Heart right ventricle (tissue), 16 donors: ENCODE measurements at regions not wholly inside any gene's neighbourhood (a gene's known extent, or its start where the extent isn't known, plus 50 kb on each side); places are given as distances from the start of the nearest gene placed in this dataset.

Source experiments
- ATAC-seq, 8 donors: fragments of 200-7000 bp; cut with Tn5 transposase; one replicate each; pipeline ENCODE4 v1.9.1; 2020; ENCODE audit warnings: mild to moderate bottlenecking in 8 of 8, moderate library complexity in 8 of 8, moderate number of reproducible peaks in 1 of 8
- DNase-seq, 2 donors: peaks; one replicate each; pipeline ENCODE4 v3.0.0-alpha.2; 2020
- H3K27ac ChIP-seq, 10 donors: fragments of 200-600 bp; sonication (generic) in 2 of 10; one replicate each; pipeline versions ENCODE4 v1.5.0 to v1.8.0; 2020 to 2022; ENCODE audit warnings: mild to moderate bottlenecking in 3 of 10
- H3K27me3 ChIP-seq, 7 donors: fragments of 200-600 bp; one replicate each; pipeline ENCODE4 v1.8.0; 2021 to 2022; ENCODE audit warnings: mild to moderate bottlenecking in 2 of 7
- H3K36me3 ChIP-seq, 9 donors: fragments of 200-600 bp; sonication (generic) in 1 of 9; one replicate each; pipeline versions ENCODE4 v1.5.0 to v1.8.0; 2020 to 2022; ENCODE audit warnings: mild to moderate bottlenecking in 2 of 9
- H3K4me1 ChIP-seq, 9 donors: fragments of 200-600 bp; sonication (generic) in 1 of 9; one replicate each; pipeline versions ENCODE4 v1.5.0 to v1.8.0; 2020 to 2022; ENCODE audit warnings: mild to moderate bottlenecking in 4 of 9
- H3K4me3 ChIP-seq, 10 donors: fragments of 200-600 bp; sonication (generic) in 2 of 10; one replicate each; pipeline versions ENCODE4 v1.5.0 to v1.8.0; 2020 to 2022; ENCODE audit warnings: mild to moderate bottlenecking in 7 of 10, moderate library complexity in 2 of 10
- H3K9me3 ChIP-seq, 11 donors: fragments of 200-600 bp in 10 of 11; sonication (generic) in 2 of 11; one replicate each; pipeline versions ENCODE4 v1.5.0 to v1.8.0; 2013 to 2022; ENCODE audit warnings: mild to moderate bottlenecking in 2 of 11, control low read depth in 1 of 11, moderate library complexity in 1 of 11
- WGBS, 2 donors: extraction: QIAGEN DNeasy Blood & Tissue Kit; methylation state at CpG; one replicate each; pipeline ENCODE4 v1.1.7; 2013; ENCODE audit warnings: inconsistent platforms in 1 of 2; 5-methylcytosine and 5-hydroxymethylcytosine counted together
- intact Hi-C, 10 donors: fragments of 100-400 bp; cut with DNase I; formaldehyde crosslinking; loops; one replicate each; pipeline versions ENCODE4 v1.11.1 to v1.14.2; 2022
- TF ChIP-seq, protein P1 (sequence below), 9 donors: fragments of 200-600 bp; sonication (generic) in 2 of 9; IDR thresholded peaks; one replicate each; pipeline versions ENCODE4 v1.5.0 to v1.8.0; 2021 to 2022; ENCODE audit warnings: antibody characterized with exemption in 9 of 9, mild to moderate bottlenecking in 5 of 9, moderate library complexity in 1 of 9
- donor health status: Arrhythmogenic right ventricular cardiomyopathy.
- donor health status: ischemic (EF 13 %, LVEDD 7.1; RV severe dilation, severe dysfunction).
- donor health status: healthy with polysubstance abuse.
- donor health status: DM: no; HTN: yes; CAD: no.
- donor health status: DM: no; HTN: no; CAD: no.
- donor health status: ischemic (EF 25% LVEDD 6.9; RV normal size, moderate dysfunction).
- donor health status: ischemic (EF 25% LVEDD 5.7; RV mildly dilated, moderate dysfunction).
- donor health status: healthy.
- donor health status: DM: yes; HTN: yes; CAD: no.
- donor health status: Ischemic cardiomyopathy.
- donor health status: ischemic (EF 35%, LVEDD 5.7; RV mildly dilated, moderate dysfunction).
- donor health status: nonischemic (EF 11% LVEDD 7.7; RV severe dilation, severe dysfunction).
- donor health status: DM: yes; HTN: yes; CAD: no.
- donor health status: PGD.
- donor health status: ischemic (EF 29% LVEDD 5.4; RV normal size, mild dysfunction).
- donor health status: nonischemic (EF 23%, LVEDD 6.1; RV moderate dilation, normal function).

DNA sequence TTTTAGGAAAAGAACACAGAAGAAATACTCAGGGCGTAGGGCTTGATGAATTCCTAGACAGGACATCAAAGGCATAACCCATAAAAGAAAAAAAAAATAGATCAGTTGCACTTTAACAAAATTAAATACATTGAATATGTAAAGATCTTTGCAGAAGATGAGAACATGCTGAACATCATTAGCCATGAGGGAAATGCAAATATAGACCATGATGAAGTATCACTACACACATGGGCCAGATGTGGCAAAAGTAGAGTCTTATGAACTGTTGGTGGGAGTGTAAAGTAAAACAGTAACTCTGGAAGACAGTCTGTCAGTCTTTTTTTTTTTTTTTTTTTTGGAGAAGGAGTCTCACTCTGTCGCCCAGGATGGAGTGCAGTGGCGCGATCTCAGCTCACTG lies 246.7 kb upstream of the HSFY2 start:
- H3K9me3 ChIP-seq, result no peaks in the 10 kb centered on the region
- H3K4me3 ChIP-seq, result no peak overlapping the region
- H3K36me3 ChIP-seq, result no peaks in the 10 kb centered on the region
- WGBS, 2 donors, result 98 to 99% methylated on average over 4 of the region's 4 CpGs
- no peak overlapping the region for H3K27ac ChIP-seq
- TF ChIP-seq, protein P1, sequence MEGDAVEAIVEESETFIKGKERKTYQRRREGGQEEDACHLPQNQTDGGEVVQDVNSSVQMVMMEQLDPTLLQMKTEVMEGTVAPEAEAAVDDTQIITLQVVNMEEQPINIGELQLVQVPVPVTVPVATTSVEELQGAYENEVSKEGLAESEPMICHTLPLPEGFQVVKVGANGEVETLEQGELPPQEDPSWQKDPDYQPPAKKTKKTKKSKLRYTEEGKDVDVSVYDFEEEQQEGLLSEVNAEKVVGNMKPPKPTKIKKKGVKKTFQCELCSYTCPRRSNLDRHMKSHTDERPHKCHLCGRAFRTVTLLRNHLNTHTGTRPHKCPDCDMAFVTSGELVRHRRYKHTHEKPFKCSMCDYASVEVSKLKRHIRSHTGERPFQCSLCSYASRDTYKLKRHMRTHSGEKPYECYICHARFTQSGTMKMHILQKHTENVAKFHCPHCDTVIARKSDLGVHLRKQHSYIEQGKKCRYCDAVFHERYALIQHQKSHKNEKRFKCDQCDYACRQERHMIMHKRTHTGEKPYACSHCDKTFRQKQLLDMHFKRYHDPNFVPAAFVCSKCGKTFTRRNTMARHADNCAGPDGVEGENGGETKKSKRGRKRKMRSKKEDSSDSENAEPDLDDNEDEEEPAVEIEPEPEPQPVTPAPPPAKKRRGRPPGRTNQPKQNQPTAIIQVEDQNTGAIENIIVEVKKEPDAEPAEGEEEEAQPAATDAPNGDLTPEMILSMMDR (IDR thresholded peaks at IDR 0.05), result no peak
- ATAC-seq (no peak), DNase-seq (no peak)
- H3K27me3 ChIP-seq, result no peaks in the 10 kb centered on the region
- intact Hi-C loops, result loop anchor here in 1 of 10 donors (10.0 kb wide), 1 partner anchor 55 kb away; no protein-coding TSS in a partner anchor
- peaks cover 0 to 3% (median 0%) of the 10 kb centered on the region in 9 donors for H3K4me1 ChIP-seq

GRCh38 chrY:19016990-19017389 lies 243.5 kb upstream of the HSFY2 start:
- Histone ChIP-seq H3K4me1 (peaks cover 0 to 2% (median 0%) of the 10 kb centered on the region in 9 donors), H3K27ac (no peak overlapping the region), H3K36me3 (no peaks in the 10 kb centered on the region), H3K9me3 (no peaks in the 10 kb centered on the region), H3K27me3 (no peaks in the 10 kb centered on the region), H3K4me3 (no peak overlapping the region)
- intact Hi-C loops, result loop anchor here in 1 of 10 donors (5.0 kb wide), 1 partner anchor 50 kb away; no protein-coding TSS in a partner anchor
- ATAC-seq (no peak), DNase-seq (no peak)
- 86 to 91% methylated on average over 5 of the region's 5 CpGs for WGBS, 2 donors
- TF ChIP-seq, protein P1 (IDR thresholded peaks at IDR 0.05), result no peak

DNA sequence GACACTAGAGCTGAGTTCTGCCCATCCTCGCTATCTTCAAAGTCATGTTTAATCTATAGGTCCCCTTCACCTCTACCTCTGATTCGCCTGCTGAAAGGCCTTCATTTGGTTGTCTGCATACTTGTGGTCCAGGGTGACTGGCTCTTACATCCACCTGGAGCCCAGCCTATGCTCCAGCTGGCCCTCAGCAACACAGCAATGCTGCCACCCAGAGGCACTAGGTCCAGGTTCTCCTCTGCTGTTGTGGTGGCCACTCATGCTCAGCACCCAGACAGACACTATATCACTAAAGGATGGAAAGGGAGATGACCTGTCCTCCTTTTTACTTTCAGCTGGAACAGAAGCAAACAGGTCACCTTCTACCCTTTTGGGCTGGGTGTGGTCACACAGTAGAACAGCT lies 242.3 kb upstream of the HSFY2 start:
- Histone ChIP-seq H3K4me3 (no peak overlapping the region), H3K9me3 (no peaks in the 10 kb centered on the region), H3K27ac (no peak overlapping the region), H3K27me3 (no peaks in the 10 kb centered on the region), H3K36me3 (no peaks in the 10 kb centered on the region), H3K4me1 (peaks cover 0 to 13% (median 0%) of the 10 kb centered on the region in 9 donors)
- TF ChIP-seq, protein P1 (IDR thresholded peaks at IDR 0.05), result no peak
- intact Hi-C loops, result loop anchor here in 1 of 10 donors (5.0 kb wide), 1 partner anchor 51 kb away; no protein-coding TSS in a partner anchor
- ATAC-seq (no peak), DNase-seq (no peak)
- WGBS, 2 donors, result 95 to 100% methylated on average over 2 of the region's 2 CpGs

DNA sequence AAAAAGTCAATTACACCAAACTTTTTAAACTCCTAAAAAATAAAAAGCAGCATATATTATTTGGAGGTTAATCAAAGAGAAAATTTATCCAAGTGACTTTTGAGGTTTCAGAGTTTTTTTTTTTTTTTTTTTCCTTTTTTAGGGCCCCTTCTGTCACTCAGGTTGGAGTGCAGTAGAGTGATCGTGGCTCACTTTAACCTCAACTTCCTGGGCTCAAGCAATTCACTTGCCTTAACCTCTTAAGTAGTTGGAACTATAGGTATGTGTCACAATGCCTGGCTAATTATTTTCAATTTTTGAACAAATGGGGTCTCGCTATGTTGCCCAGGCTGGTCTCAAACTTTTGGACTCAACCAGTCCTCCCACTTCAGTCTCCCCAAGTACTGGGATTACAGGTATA lies 241.7 kb upstream of the HSFY2 start:
- no peaks in the 10 kb centered on the region for H3K36me3 ChIP-seq
- 82 to 97% methylated on average over 2 of the region's 2 CpGs for WGBS, 2 donors
- TF ChIP-seq, protein P1 (IDR thresholded peaks at IDR 0.05), result no peak
- H3K4me3 ChIP-seq, result no peak overlapping the region
- H3K9me3 ChIP-seq, result no peaks in the 10 kb centered on the region
- intact Hi-C loops, result loop anchor here in 1 of 10 donors (5.0 kb wide), 1 partner anchor 52 kb away; no protein-coding TSS in a partner anchor
- no peak for DNase-seq
- H3K4me1 ChIP-seq, result peaks cover 0 to 13% (median 0%) of the 10 kb centered on the region in 9 donors
- ATAC-seq, result no peak
- no peak overlapping the region for H3K27ac ChIP-seq
- H3K27me3 ChIP-seq, result no peaks in the 10 kb centered on the region
